ENCODE measurements at regions not wholly inside any gene's neighbourhood (a gene's known extent, or its start where the extent isn't known, plus 50 kb on each side); places are given as distances from the start of the nearest gene placed in this dataset.

DNA sequence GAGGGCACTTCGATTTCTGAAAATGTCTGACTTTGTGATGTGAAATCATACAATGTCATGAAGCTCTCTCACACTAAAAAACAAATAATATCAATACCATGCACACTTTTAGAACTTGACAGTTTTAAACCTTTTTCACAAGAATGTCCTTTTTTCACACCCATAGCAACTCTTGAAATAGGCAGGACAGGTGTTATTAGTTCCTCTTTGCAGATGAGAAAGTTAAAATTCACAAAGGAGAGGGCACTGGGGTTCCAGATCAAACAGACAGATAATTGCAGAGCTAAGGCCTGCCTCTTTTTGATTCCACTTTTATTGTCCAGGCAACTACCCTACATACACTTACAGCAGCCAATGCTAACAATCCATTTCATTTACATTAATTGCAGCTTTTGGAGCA lies 142.8 kb downstream of the KLF12 start (continued):
- no peak for TF ChIP-seq ZNF671 (CRISPR knock-in tag; IDR thresholded peaks at IDR 0.05)
- TF ChIP-seq ZNF423 (CRISPR knock-in tag; IDR thresholded peaks at IDR 0.05): no peak
- TF ChIP-seq, protein P1, sequence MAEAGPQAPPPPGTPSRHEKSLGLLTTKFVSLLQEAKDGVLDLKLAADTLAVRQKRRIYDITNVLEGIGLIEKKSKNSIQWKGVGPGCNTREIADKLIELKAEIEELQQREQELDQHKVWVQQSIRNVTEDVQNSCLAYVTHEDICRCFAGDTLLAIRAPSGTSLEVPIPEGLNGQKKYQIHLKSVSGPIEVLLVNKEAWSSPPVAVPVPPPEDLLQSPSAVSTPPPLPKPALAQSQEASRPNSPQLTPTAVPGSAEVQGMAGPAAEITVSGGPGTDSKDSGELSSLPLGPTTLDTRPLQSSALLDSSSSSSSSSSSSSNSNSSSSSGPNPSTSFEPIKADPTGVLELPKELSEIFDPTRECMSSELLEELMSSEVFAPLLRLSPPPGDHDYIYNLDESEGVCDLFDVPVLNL (CRISPR knock-in tag; IDR thresholded peaks at IDR 0.05; ENCODE audit: borderline replicate concordance, low read depth): no peak

DNA sequence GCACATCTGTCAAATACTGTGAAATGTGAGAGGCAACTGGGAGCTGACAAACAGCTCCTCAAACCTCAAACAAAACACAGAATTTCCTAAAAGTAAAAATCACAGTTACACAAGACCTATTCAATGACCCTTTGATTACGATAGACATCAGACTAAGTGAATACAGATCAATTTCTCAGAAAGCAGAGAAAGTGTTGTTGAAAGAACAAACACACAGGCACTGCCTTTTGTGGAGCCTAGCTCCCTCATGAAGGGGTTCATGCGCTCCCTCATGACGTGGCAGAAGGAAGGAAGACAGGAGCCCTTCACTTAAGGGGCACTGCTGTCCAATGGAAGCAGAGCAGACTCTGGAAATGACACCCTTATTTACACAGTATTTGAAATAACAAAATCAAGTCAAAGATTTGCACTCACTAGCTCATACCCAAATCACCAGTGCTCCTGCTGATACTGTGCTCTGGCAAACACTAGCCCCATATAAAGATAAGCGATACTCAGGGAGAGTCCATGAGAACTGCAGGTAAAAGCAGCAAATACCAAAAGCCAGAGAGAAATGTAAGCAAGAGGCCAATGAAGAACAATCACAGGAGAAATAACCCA lies 144.9 kb downstream of the KLF12 start:
- H3K27me3 Mint-ChIP-seq (ENCODE audit: low read depth): no peaks in the 10 kb centered on the region
- peak overlapping the region; percentile 79 for H3K27ac Mint-ChIP-seq
- ChIA-PET CTCF (interaction anchor here (1.3 kb wide), 1 partner anchor 297 kb away, joined by 7 read pairs; no protein-coding TSS in a partner anchor), POLR2A (no interaction called here)
- TF ChIP-seq ZNF232 (CRISPR knock-in tag; IDR thresholded peaks at IDR 0.05): no peak
- TF ChIP-seq HMGA2 (CRISPR knock-in tag; IDR thresholded peaks at IDR 0.05): no peak
- ATAC-seq (peak; percentile 36), DNase-seq (ENCODE audit: low spot score) (no peak)
- H3K4me3 Mint-ChIP-seq: no peak overlapping the region
- H3K4me1 Mint-ChIP-seq: peaks cover 47% of the 10 kb centered on the region
- H3K9me3 Mint-ChIP-seq: no peaks in the 10 kb centered on the region
- H3K36me3 Mint-ChIP-seq: no peaks in the 10 kb centered on the region

DNA sequence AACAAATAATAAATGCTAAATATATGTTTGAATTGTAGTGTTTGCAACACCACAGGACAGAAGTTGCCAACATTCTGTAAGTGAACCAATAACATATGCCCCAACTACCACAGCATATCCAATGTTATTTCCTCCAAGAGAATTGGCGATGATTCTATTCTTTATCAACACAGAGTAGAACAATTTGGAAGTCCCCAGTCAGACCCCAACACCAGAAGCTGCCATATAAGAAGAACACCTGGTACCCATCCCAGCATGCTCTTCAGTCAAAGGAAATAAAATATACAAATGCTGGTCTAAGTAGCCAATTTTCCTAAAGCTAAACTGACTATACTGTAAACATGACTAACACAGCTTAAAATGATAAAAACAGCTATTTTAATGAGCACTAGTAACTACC lies 145.7 kb downstream of the KLF12 start:
- Mint-ChIP-seq H3K4me3 (no peak overlapping the region), H3K4me1 (peaks cover 41% of the 10 kb centered on the region), H3K27ac (no peak overlapping the region), H3K27me3 (ENCODE audit: low read depth) (no peaks in the 10 kb centered on the region), H3K36me3 (no peaks in the 10 kb centered on the region), H3K9me3 (no peaks in the 10 kb centered on the region)
- no peak for TF ChIP-seq FOXK1 (CRISPR knock-in tag; IDR thresholded peaks at IDR 0.05)
- no peak for TF ChIP-seq RELA (CRISPR knock-in tag; IDR thresholded peaks at IDR 0.05; ENCODE audit: borderline replicate concordance)
- no peak for TF ChIP-seq ZNF219 (CRISPR knock-in tag; IDR thresholded peaks at IDR 0.05; ENCODE audit: borderline replicate concordance)
- no peak for TF ChIP-seq SMAD4 (CRISPR knock-in tag; IDR thresholded peaks at IDR 0.05)
- TF ChIP-seq, protein P2, sequence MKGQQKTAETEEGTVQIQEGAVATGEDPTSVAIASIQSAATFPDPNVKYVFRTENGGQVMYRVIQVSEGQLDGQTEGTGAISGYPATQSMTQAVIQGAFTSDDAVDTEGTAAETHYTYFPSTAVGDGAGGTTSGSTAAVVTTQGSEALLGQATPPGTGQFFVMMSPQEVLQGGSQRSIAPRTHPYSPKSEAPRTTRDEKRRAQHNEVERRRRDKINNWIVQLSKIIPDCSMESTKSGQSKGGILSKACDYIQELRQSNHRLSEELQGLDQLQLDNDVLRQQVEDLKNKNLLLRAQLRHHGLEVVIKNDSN (CRISPR knock-in tag; IDR thresholded peaks at IDR 0.05): no peak
- TF ChIP-seq NR3C1 (CRISPR knock-in tag; conservative IDR thresholded peaks at IDR 0.05; ENCODE audit: low read depth): no peak
- no peak for TF ChIP-seq KAT7 (CRISPR knock-in tag; IDR thresholded peaks at IDR 0.05; ENCODE audit: borderline replicate concordance)
- no peak for TF ChIP-seq ZNF416 (CRISPR knock-in tag; IDR thresholded peaks at IDR 0.05)
- no peak for TF ChIP-seq NFYB (CRISPR knock-in tag; conservative IDR thresholded peaks at IDR 0.05; ENCODE audit: low read depth)
- no peak for TF ChIP-seq ZNF396 (CRISPR knock-in tag; IDR thresholded peaks at IDR 0.05; ENCODE audit: borderline replicate concordance)
- TF ChIP-seq, protein P3, sequence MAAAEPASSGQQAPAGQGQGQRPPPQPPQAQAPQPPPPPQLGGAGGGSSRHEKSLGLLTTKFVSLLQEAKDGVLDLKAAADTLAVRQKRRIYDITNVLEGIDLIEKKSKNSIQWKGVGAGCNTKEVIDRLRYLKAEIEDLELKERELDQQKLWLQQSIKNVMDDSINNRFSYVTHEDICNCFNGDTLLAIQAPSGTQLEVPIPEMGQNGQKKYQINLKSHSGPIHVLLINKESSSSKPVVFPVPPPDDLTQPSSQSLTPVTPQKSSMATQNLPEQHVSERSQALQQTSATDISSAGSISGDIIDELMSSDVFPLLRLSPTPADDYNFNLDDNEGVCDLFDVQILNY (CRISPR knock-in tag; IDR thresholded peaks at IDR 0.05): no peak
- TF ChIP-seq, protein P4, sequence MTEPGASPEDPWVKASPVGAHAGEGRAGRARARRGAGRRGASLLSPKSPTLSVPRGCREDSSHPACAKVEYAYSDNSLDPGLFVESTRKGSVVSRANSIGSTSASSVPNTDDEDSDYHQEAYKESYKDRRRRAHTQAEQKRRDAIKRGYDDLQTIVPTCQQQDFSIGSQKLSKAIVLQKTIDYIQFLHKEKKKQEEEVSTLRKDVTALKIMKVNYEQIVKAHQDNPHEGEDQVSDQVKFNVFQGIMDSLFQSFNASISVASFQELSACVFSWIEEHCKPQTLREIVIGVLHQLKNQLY (CRISPR knock-in tag; IDR thresholded peaks at IDR 0.05): no peak
- TF ChIP-seq, protein P5, sequence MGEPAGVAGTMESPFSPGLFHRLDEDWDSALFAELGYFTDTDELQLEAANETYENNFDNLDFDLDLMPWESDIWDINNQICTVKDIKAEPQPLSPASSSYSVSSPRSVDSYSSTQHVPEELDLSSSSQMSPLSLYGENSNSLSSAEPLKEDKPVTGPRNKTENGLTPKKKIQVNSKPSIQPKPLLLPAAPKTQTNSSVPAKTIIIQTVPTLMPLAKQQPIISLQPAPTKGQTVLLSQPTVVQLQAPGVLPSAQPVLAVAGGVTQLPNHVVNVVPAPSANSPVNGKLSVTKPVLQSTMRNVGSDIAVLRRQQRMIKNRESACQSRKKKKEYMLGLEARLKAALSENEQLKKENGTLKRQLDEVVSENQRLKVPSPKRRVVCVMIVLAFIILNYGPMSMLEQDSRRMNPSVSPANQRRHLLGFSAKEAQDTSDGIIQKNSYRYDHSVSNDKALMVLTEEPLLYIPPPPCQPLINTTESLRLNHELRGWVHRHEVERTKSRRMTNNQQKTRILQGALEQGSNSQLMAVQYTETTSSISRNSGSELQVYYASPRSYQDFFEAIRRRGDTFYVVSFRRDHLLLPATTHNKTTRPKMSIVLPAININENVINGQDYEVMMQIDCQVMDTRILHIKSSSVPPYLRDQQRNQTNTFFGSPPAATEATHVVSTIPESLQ (CRISPR knock-in tag; IDR thresholded peaks at IDR 0.05): no peak
- ChIA-PET POLR2A (no interaction called here), CTCF (interaction anchor here (1.3 kb wide), 1 partner anchor 298 kb away, joined by 7 read pairs; no protein-coding TSS in a partner anchor)
- DNase-seq (ENCODE audit: low spot score) (no peak), ATAC-seq (no peak)

Measured in WTC11 (cell line).